ENCODE measurements at regions not wholly inside any gene's neighbourhood (a gene's known extent, or its start where the extent isn't known, plus 50 kb on each side); places are given as distances from the start of the nearest gene placed in this dataset.
"Not testable (repeated sequence)": the region's sequence is repeated elsewhere in the genome, so short reads cannot be mapped to it uniquely, and the experiment has no call there.

DNA sequence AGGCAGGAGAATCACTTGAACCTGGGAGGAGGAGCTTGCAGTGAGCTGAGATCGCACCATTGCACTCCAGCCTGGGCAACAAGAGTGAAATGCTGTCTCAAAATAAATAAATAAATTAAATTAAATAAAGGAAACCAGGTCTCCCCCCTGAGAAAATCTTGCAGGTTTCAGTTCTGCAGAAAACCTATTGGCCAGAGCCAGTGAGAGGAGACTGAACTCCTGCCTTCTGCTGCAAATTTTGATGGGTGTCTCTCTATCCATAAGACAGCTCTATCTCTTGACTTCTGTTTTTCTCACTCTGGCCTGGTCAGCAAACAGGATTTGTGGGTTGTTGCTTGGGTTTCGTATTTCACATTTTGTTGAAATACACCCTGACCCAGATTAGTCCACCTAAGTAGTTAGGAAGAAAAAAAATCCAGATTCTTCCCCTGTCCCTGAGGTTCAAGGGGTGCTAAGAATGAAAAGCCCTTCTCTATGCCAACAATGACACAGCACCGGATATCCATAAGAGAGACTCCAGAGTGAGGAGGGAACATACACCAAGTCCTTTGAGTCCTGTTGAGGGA, 86.7 kb upstream of the MAP4K4 start:
- DNase-seq (ENCODE audit: low read depth in 2 of 3, low spot score in 1 of 3): no peak

DNA sequence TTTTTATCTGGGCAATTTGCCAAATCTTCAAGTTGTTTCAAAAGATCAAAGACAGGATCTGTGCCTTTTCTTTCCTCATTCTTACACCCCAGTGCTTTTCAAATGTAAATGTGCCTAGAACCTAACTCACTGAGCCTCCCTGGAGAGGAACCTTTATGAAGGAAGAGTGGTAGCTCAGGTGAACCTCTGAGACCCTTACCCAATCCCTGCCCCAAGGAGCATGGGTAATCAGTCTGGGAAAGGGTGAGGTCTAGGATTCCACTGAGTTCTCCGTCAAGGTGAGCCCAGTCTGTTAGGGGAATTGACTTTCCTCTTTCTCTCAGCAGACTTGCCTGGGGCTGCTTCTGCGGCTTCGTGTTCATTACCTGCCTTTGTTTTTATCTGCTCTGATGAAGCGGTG, 88.1 kb upstream of the MAP4K4 start:
- no peak for DNase-seq (ENCODE audit: low read depth in 2 of 3, low spot score in 1 of 3)

DNA sequence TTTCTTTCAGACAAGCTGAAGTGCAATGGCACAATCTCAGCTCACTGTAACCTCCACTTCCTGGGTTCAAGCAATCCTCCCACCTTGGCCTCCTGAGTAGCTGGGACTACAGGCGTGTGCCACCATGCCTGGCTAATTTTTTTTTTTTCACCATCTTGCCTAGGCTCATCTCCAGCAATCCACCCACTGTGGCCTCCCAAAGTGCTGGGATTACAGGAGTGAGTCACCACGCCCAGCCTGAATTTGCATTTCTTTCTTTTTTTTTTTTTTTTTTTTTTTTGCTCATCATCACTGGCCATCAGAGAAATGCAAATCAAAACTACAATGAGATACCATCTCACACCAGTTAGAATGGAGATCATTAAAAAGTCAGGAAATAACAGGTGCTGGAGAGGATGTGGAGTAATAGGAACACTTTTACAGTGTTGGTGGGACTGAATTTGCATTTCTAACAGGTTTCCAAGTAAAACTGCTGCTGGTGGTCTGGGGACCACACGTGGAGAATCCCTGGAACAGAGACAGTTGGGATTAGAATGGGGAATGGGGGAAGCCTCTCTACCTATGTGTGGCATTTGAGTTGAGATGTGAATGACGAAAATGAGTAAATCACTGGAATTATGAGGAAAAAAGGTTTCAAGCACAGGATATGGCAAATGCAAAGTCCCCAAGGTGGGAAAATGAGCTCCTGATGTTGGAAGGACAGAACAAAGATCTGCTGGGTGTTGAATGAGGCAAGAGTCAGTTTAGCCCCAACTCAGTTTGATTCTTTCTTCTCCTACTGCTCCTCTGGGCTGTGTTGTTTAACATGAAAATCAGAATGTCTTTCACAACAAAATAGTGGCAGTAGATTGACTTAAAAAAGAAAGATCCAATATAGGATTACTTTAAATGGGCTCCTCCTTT, 88.8 kb upstream of the MAP4K4 start:
- no peak for DNase-seq (ENCODE audit: low read depth in 2 of 3, low spot score in 1 of 3)

DNA sequence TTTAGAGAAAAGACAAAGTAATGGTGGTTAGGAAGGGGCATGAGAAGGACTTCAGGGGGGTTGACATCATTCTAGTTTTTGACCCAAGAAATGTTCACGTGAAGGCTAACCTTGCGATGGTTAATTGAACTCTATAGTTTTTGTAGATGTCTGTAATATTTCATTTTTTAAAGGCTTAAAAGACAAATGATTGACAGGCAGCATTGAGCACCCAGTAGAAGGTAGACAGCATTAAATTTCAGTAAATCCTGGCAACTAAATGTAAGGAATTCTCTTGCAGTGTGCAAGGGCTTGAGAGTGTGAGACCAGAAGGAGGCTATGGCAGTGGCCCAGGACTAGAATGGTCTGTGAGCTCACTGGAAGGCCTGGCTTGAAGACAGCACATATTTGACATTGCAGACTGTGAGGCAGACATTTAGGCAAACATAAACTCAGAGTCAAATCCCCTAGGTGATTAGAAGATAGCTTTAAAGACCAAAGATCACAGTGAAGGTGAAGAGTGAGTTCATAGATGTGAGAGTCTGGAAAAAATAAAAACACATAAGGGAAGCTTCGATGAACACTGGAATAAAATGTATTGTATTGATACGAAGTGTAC, 100.1 kb upstream of the MAP4K4 start:
- DNase-seq (ENCODE audit: low read depth in 2 of 3, low spot score in 1 of 3): no peak

DNA sequence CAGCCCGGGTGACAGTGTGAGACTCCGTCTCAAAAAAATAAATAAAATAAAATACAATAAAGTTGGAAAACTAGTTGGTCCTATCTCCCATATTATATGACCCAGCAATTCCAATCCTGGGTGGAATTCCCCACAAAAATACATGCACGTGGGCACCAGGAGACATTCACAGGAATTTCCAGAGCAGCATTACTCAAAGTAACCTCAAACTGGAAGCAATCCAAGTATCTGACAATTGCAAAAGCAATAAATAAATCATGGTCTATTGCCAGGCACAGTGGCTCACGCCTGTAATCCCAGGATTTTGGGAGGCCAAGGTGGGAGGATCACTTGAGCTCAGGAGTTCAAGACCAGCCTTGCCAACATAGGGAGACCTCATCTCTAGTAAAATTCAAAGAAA, 101.2 kb upstream of the MAP4K4 start:
- no peak for DNase-seq (ENCODE audit: low read depth in 2 of 3, low spot score in 1 of 3)

DNA sequence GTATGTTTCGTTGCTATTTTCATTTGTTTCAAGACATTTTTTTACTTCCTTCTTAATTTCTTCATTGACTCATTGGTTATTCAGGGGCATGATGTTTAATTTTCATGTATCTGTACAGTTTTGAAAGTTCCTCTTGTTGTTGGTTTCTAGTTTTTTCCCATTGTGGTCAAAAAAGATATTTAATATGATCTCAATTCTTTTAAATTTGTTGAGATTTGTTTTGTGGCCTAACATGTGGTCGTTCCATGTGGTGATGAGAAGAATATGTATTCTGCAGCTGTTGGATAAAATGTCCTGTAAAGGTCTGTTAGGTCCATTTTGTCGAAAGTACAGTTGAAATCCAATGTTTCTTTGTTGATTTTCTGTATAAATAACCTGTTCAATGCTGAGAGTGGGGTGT, 110.3 kb upstream of the MAP4K4 start:
- no peak for DNase-seq (ENCODE audit: low read depth in 2 of 3, low spot score in 1 of 3)

DNA sequence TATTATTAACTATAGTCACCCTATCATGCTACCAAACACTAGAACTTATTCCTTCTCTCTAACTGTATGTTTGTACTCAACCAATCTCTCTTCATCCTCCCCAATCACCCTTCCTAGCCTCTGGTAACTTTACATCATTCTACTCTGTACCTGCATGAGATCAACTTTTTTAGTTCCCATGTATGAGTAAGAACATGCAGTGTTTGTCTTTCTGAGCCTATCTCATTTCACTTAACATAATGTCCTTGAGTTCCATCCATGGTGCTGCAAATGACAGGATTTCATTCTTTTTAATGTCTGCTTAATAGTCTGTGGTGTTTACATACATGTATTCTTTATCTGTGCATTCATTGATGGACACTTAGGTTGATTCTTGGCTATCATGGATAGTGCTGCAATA, 108.9 kb upstream of the RFX8 start:
- no peak for DNase-seq (ENCODE audit: low read depth in 2 of 3, low spot score in 1 of 3)

DNA sequence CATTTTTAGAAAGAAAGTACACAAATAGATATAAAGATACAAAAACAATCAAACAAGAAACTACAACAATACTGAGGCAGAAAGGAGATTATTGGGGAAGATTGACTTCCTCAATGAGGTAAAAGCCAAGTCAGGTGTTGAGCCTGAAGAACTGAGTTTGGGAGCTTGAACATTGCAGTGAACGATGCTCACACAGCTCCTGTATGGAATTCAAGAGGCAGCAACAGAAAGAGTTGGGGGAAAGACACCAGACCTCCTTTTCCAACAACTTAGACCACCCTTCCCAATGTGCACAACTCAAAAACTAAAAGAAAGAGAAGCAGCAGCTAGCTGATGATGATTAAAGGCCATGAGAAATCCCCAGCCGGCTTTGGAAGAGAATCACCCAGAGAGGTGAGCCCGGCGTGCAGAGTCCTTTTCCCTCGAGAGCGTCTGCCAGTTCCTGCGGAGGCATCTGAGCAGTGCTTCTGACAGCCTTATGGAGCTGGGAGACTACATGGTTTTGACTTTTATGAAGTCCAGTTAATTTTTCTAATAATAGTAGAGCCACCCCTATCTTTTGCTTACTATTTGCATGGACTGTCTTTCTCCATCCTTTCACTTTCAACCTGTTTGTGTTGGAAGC, 106.9 kb upstream of the RFX8 start:
- no peak for DNase-seq (ENCODE audit: low read depth in 2 of 3, low spot score in 1 of 3)

DNA sequence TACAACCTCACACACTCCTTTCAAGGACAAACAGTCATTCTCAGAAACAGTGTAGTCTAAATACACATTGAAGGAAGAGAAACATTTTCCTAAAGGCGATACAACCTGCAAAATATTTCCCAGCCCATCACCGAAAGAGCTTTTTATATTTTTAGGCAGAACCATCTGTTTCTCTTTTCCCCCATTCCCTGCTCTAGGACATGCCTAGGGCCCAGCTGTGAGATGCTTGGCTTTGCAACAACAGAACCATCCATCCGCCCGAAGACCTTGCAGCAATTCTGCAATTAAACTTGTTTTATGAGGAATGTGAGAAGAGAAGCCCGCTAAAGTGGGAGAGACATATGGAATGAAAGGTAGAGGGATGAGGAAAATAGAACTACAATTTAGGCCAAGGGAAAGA, 105.6 kb upstream of the RFX8 start:
- no peak for DNase-seq (ENCODE audit: low read depth in 2 of 3, low spot score in 1 of 3)

DNA sequence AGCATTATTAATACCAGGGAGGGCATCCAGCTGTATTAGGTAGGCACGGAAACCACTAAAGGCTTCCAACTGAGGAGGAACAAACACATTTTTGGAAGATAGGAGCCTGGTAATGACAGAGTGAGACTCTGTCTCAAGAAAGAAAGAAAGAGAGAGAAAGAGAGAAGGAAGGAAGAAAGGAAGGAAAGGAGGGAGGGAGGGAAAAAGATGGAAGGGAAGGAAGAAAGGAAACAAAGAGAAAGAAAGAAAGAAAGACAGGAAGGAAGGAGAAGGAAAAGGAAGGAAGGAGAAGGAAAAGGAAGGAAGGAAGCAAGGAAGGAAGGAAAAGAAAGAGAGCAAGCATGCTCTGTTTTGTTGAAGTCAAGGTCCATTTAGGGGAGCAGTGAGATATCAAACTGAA, 103.8 kb upstream of the RFX8 start:
- no peak for DNase-seq (ENCODE audit: low read depth in 2 of 3, low spot score in 1 of 3)

DNA sequence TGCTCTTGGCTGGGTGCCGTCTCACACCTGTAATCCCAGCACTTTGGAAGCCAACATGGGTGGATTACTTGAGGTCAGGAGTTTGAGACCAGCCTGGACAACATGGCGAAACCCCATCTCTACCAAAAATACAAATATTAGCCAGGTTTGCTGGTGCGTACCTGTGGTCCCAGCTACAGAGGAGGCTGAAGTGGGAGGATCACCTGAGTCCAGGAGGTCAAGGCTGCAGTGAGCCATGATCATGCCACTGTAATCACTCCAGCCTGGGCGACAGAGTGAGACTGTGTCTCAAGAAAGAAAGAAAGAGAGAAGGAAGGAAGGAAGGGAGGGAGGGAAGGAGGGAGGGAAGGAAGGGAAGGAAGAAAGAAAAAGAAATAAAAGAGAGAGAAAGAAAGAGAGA, 103.2 kb upstream of the RFX8 start:
- not testable (repeated sequence) for DNase-seq (ENCODE audit: low read depth in 2 of 3, low spot score in 1 of 3)

DNA sequence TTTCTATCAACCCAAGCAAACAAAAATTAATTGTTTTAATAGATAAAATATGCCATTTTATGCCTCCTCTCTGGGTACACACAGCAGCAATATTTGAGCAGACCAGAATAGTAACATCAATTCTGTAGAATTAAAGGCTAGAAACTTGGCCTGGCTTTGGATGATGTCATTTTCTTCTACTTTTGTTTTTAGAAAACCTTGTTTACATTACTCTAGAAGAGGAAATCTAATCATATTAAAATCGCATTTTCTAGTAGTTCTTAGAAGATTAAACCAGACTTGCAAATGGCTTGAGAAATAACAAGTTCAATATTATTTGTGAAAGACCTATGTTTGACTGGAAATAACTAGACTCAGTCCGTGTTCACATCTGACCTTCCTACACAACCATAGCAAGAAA, 102.3 kb upstream of the RFX8 start:
- no peak for DNase-seq (ENCODE audit: low read depth in 2 of 3, low spot score in 1 of 3)

DNA sequence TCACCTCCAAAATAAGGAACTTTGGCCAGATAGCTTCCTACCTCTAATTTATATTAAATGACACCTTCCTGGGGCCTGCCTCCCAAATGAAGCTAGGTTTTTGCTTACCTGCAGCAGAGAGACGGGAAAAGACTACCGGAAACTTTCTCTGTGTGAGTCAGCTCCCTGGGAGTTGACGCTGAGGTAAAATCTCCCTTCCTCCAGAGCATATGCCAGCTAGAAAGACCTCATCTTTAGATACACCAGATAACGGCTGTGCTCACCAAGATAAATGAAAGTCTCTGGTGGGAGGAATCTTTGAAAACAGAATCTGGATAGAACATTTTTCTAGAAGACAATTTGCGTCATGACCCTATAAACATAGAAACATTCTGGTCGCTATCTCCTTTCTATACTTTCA, 99.7 kb upstream of the RFX8 start:
- DNase-seq (ENCODE audit: low read depth in 2 of 3, low spot score in 1 of 3): no peak

DNA sequence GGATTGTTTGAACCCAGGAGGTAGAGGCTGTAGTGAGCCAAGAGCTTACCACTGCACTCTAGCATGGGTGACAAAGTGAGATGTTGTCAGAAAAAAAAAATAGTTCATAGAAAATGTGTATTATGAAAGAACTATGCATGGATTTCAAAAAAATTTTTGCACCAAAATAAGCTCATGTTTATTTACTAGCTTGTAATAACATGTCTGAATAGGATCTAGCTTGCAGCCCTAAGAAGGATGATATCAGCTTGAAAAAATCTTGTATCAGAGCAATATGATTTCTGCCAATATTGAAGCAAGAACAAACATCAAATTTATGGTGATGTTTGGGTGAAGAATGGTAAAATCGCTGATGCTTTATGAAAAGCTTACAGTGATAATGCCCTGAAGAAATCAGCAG, 97.0 kb upstream of the RFX8 start:
- DNase-seq (ENCODE audit: low read depth in 2 of 3, low spot score in 1 of 3): no peak

DNA sequence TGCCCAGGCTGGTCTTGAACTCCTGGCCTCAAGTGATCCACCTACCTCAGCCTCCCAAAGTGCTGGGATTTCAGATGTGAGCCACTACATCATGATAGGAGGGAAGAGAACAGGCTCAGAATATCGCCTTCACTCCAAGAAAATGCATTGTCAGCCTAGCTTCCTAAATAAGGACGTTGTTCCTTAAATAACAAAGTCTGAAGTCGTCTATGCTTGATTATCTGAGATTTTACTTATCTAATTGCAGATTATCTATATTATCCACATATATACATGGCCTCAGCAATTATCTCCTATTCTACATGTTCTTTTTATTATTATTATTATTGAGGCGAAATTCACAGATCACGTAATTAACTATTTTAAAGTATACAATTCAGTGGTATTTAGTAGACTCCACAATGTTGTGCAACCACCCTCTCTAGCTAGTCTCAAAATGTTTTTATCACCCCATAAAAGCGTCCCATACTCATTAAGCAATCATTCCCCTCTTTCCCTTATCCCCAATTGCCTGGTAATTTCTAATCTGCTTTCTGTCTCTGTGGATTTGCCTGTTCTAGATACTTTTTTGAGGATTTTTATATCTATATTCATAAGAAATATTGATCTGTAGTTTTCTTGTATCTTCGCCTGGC, 95.1 kb upstream of the RFX8 start:
- no peak for DNase-seq (ENCODE audit: low read depth in 2 of 3, low spot score in 1 of 3)

DNA sequence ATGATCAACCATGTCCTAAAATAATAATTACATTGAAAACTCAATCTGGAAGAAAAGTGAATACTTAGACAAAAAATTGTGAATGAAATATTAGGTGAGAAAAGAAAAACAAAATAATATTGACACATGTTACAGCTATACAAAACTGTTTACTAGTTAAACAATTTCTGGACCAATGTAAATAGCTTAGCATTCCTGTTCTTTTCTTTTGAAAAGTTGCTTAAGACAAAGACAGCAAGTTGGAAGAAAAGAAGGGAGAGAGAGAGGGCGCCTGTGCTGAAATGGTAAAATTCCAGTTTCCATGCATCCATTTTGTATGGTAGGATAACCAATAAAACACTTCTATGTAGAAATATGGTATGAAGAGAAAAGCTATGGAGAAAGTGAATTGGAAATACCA, 94.1 kb upstream of the RFX8 start:
- no peak for DNase-seq (ENCODE audit: low read depth in 2 of 3, low spot score in 1 of 3)

DNA sequence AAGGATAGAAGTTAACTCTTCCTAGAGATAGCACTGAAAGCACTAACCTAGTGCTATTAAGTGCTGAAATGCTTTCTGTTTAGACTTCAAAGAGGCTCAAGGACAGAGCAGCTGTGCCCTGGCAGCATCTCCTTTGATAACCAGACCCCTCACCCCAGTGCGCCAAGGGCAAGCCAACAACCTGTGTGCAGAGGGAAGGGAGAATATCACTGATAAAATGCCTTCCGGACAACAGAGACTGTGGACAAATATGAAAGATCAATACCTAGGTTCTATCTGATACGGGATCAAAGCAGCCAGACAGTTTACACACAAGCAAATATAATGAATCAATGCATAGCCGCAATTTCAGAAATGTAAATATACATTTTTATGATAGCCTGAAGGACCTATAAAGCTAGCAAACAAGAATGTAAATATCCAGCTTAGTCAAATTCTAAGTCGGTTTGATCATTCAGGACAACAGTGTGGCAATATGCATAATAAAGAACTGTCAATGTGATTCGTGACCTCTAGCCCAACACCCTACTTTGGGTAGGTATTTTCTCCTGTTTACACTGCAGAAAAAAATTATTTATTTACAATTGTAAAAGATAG, 91.8 kb upstream of the RFX8 start:
- DNase-seq (ENCODE audit: low read depth in 2 of 3, low spot score in 1 of 3): no peak

DNA sequence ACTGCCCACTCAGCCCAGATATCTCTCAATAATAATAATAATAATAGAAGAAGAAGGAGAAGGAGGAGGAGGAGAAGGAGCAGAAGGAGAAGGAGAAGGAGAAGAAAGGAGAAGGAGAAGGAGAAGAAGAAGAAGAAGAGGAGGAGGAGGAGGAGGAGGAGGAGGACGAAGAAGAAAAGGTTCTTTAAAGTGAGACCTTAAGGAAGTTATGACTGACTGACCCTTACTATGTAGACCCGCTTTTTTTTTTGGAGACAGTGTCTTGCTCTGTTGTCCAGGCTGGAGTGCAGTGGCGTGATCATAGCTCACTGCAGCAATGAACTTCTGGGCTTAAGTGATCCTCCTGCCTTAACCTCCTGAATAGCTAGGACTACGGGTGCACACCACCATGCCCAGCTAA, 88.9 kb upstream of the RFX8 start:
- DNase-seq (ENCODE audit: low read depth in 2 of 3, low spot score in 1 of 3): no peak

DNA sequence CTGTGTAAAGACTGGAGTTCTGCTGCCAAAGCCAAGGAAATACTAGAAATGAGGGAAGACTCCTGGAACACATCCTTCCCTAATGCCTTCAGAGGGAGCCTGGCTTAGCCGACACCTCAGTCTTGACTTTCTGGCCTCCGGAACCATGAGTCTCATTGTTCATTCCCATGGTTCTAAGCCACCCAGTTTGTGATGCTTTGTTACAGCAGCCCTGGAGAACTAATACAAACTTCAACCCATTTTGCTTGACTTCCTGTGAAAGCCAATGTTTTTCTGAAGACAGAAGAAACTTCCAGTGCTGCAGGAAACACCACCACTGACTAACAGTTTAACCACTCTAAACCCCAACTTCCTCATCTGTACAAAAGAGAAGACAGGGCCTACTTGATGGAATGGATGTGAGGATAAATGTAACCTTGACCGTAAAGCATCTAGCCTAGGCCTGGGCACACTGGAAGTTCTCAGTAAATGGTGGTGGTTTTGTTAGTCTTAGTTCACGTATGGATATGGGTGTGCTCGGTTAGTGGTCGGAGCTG, 85.9 kb upstream of the RFX8 start:
- DNase-seq (ENCODE audit: low read depth in 2 of 3, low spot score in 1 of 3): no peak

DNA sequence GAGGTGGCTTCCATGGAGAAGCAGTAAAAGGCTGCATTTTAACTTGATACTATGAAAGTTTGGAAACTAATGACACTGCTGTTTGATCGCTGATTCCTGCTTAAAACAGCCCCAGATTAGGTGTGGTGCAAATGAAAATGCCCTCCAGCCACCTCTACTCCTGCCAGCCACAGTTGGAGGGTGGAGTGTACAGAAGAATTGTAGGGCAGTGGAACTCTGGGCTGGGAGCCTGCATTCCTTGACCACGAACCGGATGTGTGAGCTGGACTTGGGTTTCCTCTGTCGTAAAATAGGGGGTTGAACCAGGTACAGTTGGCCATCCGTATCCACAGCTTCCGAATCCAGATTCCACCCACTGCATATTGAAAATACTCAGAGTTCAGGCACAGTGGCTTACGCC, 84.6 kb upstream of the RFX8 start:
- no peak for DNase-seq (ENCODE audit: low read depth in 2 of 3, low spot score in 1 of 3)
